ENCODE measurements at regions not wholly inside any gene's neighbourhood (a gene's known extent, or its start where the extent isn't known, plus 50 kb on each side); places are given as distances from the start of the nearest gene placed in this dataset.
A peak's percentile ranks its signal among the peaks of the same experiment; 100 is the strongest.

- DNase-seq (ENCODE audit: low read depth), result no peak
Measured at GRCh38 chr2:177131858-177132257, 80.7 kb upstream of the HNRNPA3 start.

DNA sequence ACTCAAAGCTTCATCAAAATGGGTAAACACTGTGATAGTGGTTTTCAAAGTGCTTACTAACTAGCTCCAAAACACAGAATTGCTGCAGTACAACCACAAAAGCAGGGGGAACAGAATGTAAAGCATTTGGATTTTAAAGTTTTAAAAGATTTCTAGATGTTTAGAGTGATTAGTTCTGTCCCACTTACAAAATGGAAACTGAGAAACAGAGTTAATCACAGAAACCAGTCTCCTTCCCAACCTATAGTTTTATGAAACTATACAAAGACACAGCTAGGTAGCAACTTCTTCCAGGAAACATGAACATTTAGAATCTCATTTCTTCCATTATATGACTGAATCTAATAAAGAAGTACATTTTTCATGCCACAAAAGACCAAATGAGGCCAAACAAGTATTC is 73.8 kb upstream of the HNRNPA3 start:
- DNase-seq (ENCODE audit: low read depth), result no peak

GRCh38 chr2:177141866-177142265 is 70.7 kb upstream of the HNRNPA3 start:
- no peak for DNase-seq (ENCODE audit: low read depth)

- DNase-seq (ENCODE audit: low read depth), result no peak
Measured at GRCh38 chr2:177143444-177143843, 69.2 kb upstream of the HNRNPA3 start.

- DNase-seq (ENCODE audit: low read depth), result peak; percentile 41
Measured at GRCh38 chr2:177147093-177147694, 65.4 kb upstream of the HNRNPA3 start.

GRCh38 chr2:177147834-177148445 is 64.7 kb upstream of the HNRNPA3 start:
- DNase-seq (ENCODE audit: low read depth), result no peak

GRCh38 chr2:177148477-177149154 is 64.0 kb upstream of the HNRNPA3 start:
- DNase-seq (ENCODE audit: low read depth), result no peak

DNA sequence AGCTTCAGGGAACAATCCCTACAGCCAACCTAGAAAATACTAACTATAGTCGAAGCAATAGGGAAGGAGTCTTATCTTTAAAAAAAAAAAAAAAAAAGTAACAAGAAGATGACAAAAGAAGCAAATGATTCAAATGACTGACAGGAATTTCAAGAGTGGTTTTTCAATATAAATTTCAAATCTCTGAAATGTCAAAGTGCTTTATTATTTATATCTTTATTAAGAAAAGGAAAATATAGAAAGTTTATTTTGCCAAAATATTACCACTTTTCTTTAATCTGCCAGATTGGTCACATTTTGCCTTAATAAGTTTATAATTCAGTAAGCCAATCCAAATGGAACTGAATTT is 63.5 kb upstream of the HNRNPA3 start:
- DNase-seq (ENCODE audit: low read depth), result no peak

DNA sequence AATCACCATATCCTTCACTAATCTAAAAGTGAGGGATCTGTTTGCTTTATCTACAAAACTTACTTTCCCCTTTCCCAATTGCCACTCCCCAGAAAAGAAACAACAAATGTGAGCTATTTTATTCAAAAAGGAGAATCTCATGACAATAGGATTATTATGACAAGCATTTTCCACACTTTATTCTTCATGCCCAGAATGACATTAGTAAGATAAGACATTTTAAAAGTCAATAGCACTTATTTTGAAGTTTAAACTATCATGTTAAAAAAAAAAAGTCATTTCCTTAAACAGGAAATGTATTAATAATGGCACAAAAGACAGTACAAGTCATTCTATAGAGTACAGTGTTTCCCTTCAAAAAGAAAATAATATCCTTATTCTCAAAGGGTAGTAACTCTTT is 58.8 kb upstream of the HNRNPA3 start:
- no peak for DNase-seq (ENCODE audit: low read depth)

GRCh38 chr2:177154809-177155208 is 57.8 kb upstream of the HNRNPA3 start:
- DNase-seq (ENCODE audit: low read depth), result no peak

GRCh38 chr2:177155631-177156030 is 57.0 kb upstream of the HNRNPA3 start:
- DNase-seq (ENCODE audit: low read depth), result no peak

GRCh38 chr2:177161741-177162460 is 50.7 kb upstream of the HNRNPA3 start:
- DNase-seq (ENCODE audit: low read depth), result no peak

Data from fibroblast of the conjunctiva (primary cell).